GM12891 (cell line): ENCODE measurements at regions not wholly inside any gene's neighbourhood (a gene's known extent, or its start where the extent isn't known, plus 50 kb on each side); places are given as distances from the start of the nearest gene placed in this dataset.

ENCODE experiments used
- POU2F2 ChIP-seq: IDR thresholded peaks from 2 replicates; pipeline ENCODE4 v1.6.1; 2011; ENCODE audit warnings: low read depth, mild to moderate bottlenecking, control low read depth, low read length, moderate library complexity
- TAF1 ChIP-seq: IDR thresholded peaks from 2 replicates; pipeline ENCODE4 v1.6.1; 2011; ENCODE audit warnings: low read depth, low read length, control low read depth

- TF ChIP-seq POU2F2: no peak
- no peak for TF ChIP-seq TAF1
Observed at GRCh38 chrX:149322316-149322715, 182.8 kb downstream of the IDS start.
